ENCODE measurements at regions not wholly inside any gene's neighbourhood (a gene's known extent, or its start where the extent isn't known, plus 50 kb on each side); places are given as distances from the start of the nearest gene placed in this dataset.

DNA sequence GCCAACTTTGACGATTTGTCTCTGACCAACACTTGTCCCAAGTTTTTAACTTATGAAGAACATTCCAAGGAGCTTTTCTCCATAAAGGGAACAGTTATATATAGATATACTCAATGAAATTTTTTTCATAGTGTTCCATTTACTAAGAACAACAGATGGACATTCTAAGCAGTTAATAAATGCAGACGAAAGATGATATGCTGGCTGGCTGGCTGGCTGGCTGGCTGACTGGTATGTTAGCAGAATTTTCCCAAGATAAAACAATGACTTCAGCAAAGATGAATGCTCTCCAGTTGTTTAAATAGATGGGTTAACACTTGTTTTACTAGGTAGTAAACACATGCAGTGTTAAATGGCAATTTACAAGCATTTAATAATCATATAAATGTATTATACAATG lies 62.2 kb downstream of the SPANXN3 start:
- H3K4me3 Mint-ChIP-seq: no peak overlapping the region
- peaks cover 0 to 8% (median 0%) of the 10 kb centered on the region in 3 donors for H3K9me3 Mint-ChIP-seq
- H3K4me3 ChIP-seq (ENCODE audit: control insufficient read depth in 1 of 2, extremely low read depth in 1 of 2, low read length in 1 of 2): no peak overlapping the region
- H3K27me3 ChIP-seq (replicated peaks in 1 of 2; ENCODE audit: control insufficient read depth in 2 of 2, extremely low read depth in 1 of 2, insufficient read depth in 2 of 2, low read length in 1 of 2): no peaks in the 10 kb centered on the region
- H3K27ac ChIP-seq (ENCODE audit: low read length): no peak overlapping the region
- ChIA-PET POLR2A (no interaction called here), CTCF (no interaction called here)
- no peaks in the 10 kb centered on the region for H3K36me3 Mint-ChIP-seq
- no peak overlapping the region for H3K27ac Mint-ChIP-seq
- no peak for ATAC-seq (replicated peaks in 1 of 4)
- H3K9me3 ChIP-seq: no peaks in the 10 kb centered on the region
- no CpG with 5 or more reads among the region's 2 CpGs for WGBS (ENCODE audit: insufficient coverage)
- H3K4me1 ChIP-seq (ENCODE audit: control insufficient read depth in 1 of 2, extremely low read depth in 1 of 2, insufficient read depth in 2 of 2, low read length in 2 of 2): no peaks in the 10 kb centered on the region
- no peak for DNase-seq
- H3K4me1 Mint-ChIP-seq: no peaks in the 10 kb centered on the region
- no peaks in the 10 kb centered on the region for H3K36me3 ChIP-seq (ENCODE audit: control insufficient read depth in 2 of 2, extremely low read depth in 1 of 2, insufficient read depth in 1 of 2, low read length in 1 of 2)
- no peaks in the 10 kb centered on the region for H3K27me3 Mint-ChIP-seq

- Mint-ChIP-seq H3K9me3 (peaks cover 0 to 15% (median 5%) of the 10 kb centered on the region in 3 donors), H3K4me3 (no peak overlapping the region), H3K27ac (no peak overlapping the region), H3K4me1 (no peaks in the 10 kb centered on the region), H3K36me3 (no peaks in the 10 kb centered on the region), H3K27me3 (peaks cover 0 to 12% of the 10 kb centered on the region in 2 donors)
- CTCF ChIA-PET: no interaction called here
- ATAC-seq (replicated peaks in 1 of 4): no peak
- Histone ChIP-seq H3K27me3 (replicated peaks in 1 of 2; ENCODE audit: control insufficient read depth in 2 of 2, extremely low read depth in 1 of 2, insufficient read depth in 2 of 2, low read length in 1 of 2) (no peaks in the 10 kb centered on the region), H3K36me3 (ENCODE audit: control insufficient read depth in 2 of 2, extremely low read depth in 1 of 2, insufficient read depth in 1 of 2, low read length in 1 of 2) (no peaks in the 10 kb centered on the region), H3K4me3 (ENCODE audit: control insufficient read depth in 1 of 2, extremely low read depth in 1 of 2, low read length in 1 of 2) (no peak overlapping the region), H3K4me1 (ENCODE audit: control insufficient read depth in 1 of 2, extremely low read depth in 1 of 2, insufficient read depth in 2 of 2, low read length in 2 of 2) (no peaks in the 10 kb centered on the region), H3K27ac (ENCODE audit: low read length) (no peak overlapping the region), H3K9me3 (no peaks in the 10 kb centered on the region)
- WGBS (ENCODE audit: insufficient coverage): no CpG with 5 or more reads among the region's 7 CpGs
- DNase-seq: no peak
- POLR2A ChIA-PET: no interaction called here
Measured at GRCh38 chrX:143437439-143437838, 79.8 kb downstream of the SPANXN3 start.

GRCh38 chrX:143435916-143436315 lies 81.4 kb downstream of the SPANXN3 start:
- WGBS (ENCODE audit: insufficient coverage): no CpG with 5 or more reads among the region's 2 CpGs
- POLR2A ChIA-PET: no interaction called here
- H3K4me3 Mint-ChIP-seq: no peak overlapping the region
- CTCF ChIA-PET: no interaction called here
- peaks cover 0 to 12% of the 10 kb centered on the region in 2 donors for H3K27me3 Mint-ChIP-seq
- Histone ChIP-seq H3K27ac (ENCODE audit: low read length) (no peak overlapping the region), H3K4me1 (ENCODE audit: control insufficient read depth in 1 of 2, extremely low read depth in 1 of 2, insufficient read depth in 2 of 2, low read length in 2 of 2) (no peaks in the 10 kb centered on the region), H3K9me3 (no peaks in the 10 kb centered on the region), H3K27me3 (replicated peaks in 1 of 2; ENCODE audit: control insufficient read depth in 2 of 2, extremely low read depth in 1 of 2, insufficient read depth in 2 of 2, low read length in 1 of 2) (no peaks in the 10 kb centered on the region), H3K4me3 (ENCODE audit: control insufficient read depth in 1 of 2, extremely low read depth in 1 of 2, low read length in 1 of 2) (no peak overlapping the region), H3K36me3 (ENCODE audit: control insufficient read depth in 2 of 2, extremely low read depth in 1 of 2, insufficient read depth in 1 of 2, low read length in 1 of 2) (no peaks in the 10 kb centered on the region)
- no peaks in the 10 kb centered on the region for H3K4me1 Mint-ChIP-seq
- no peaks in the 10 kb centered on the region for H3K36me3 Mint-ChIP-seq
- H3K27ac Mint-ChIP-seq: no peak overlapping the region
- H3K9me3 Mint-ChIP-seq: peaks cover 0 to 5% (median 0%) of the 10 kb centered on the region in 3 donors
- no peak for DNase-seq
- ATAC-seq (replicated peaks in 1 of 4): no peak

- no peak overlapping the region for H3K4me3 Mint-ChIP-seq
- Histone ChIP-seq H3K36me3 (ENCODE audit: control insufficient read depth in 2 of 2, extremely low read depth in 1 of 2, insufficient read depth in 1 of 2, low read length in 1 of 2) (no peaks in the 10 kb centered on the region), H3K9me3 (no peaks in the 10 kb centered on the region), H3K4me3 (ENCODE audit: control insufficient read depth in 1 of 2, extremely low read depth in 1 of 2, low read length in 1 of 2) (no peak overlapping the region), H3K27me3 (replicated peaks in 1 of 2; ENCODE audit: control insufficient read depth in 2 of 2, extremely low read depth in 1 of 2, insufficient read depth in 2 of 2, low read length in 1 of 2) (no peaks in the 10 kb centered on the region), H3K27ac (ENCODE audit: low read length) (no peak overlapping the region), H3K4me1 (ENCODE audit: control insufficient read depth in 1 of 2, extremely low read depth in 1 of 2, insufficient read depth in 2 of 2, low read length in 2 of 2) (no peaks in the 10 kb centered on the region)
- H3K27me3 Mint-ChIP-seq: peaks cover 0 to 9% of the 10 kb centered on the region in 2 donors
- ChIA-PET POLR2A (no interaction called here), CTCF (no interaction called here)
- WGBS (ENCODE audit: insufficient coverage): no CpG with 5 or more reads among the region's 4 CpGs
- peaks cover 0 to 4% (median 0%) of the 10 kb centered on the region in 3 donors for H3K9me3 Mint-ChIP-seq
- no peak overlapping the region for H3K27ac Mint-ChIP-seq
- no peaks in the 10 kb centered on the region for H3K4me1 Mint-ChIP-seq
- no peak for ATAC-seq (replicated peaks in 1 of 4)
- no peaks in the 10 kb centered on the region for H3K36me3 Mint-ChIP-seq
- DNase-seq: no peak
Measured at GRCh38 chrX:143429811-143430210, 87.5 kb downstream of the SPANXN3 start.

- peaks cover 0 to 4% (median 0%) of the 10 kb centered on the region in 3 donors for H3K9me3 Mint-ChIP-seq
- no peak overlapping the region for H3K27ac ChIP-seq (ENCODE audit: low read length)
- no peaks in the 10 kb centered on the region for H3K9me3 ChIP-seq
- no peaks in the 10 kb centered on the region for H3K36me3 Mint-ChIP-seq
- H3K4me3 ChIP-seq (ENCODE audit: control insufficient read depth in 1 of 2, extremely low read depth in 1 of 2, low read length in 1 of 2): no peak overlapping the region
- ATAC-seq (replicated peaks in 1 of 4): no peak
- no peak for DNase-seq
- no peaks in the 10 kb centered on the region for H3K27me3 ChIP-seq (replicated peaks in 1 of 2; ENCODE audit: control insufficient read depth in 2 of 2, extremely low read depth in 1 of 2, insufficient read depth in 2 of 2, low read length in 1 of 2)
- H3K4me1 ChIP-seq (ENCODE audit: control insufficient read depth in 1 of 2, extremely low read depth in 1 of 2, insufficient read depth in 2 of 2, low read length in 2 of 2): no peaks in the 10 kb centered on the region
- no CpG with 5 or more reads among the region's 5 CpGs for WGBS (ENCODE audit: insufficient coverage)
- H3K27me3 Mint-ChIP-seq: peaks cover 0 to 9% of the 10 kb centered on the region in 2 donors
- H3K27ac Mint-ChIP-seq: no peak overlapping the region
- CTCF ChIA-PET: no interaction called here
- no peaks in the 10 kb centered on the region for H3K4me1 Mint-ChIP-seq
- H3K4me3 Mint-ChIP-seq: no peak overlapping the region
- POLR2A ChIA-PET: interaction anchor here in 1 of 2 donors (0.6 kb wide), 1 partner anchor 12 kb away, joined by 3 read pairs; no protein-coding TSS in a partner anchor
- no peaks in the 10 kb centered on the region for H3K36me3 ChIP-seq (ENCODE audit: control insufficient read depth in 2 of 2, extremely low read depth in 1 of 2, insufficient read depth in 1 of 2, low read length in 1 of 2)
Measured at GRCh38 chrX:143429131-143429530, 88.1 kb downstream of the SPANXN3 start.

DNA sequence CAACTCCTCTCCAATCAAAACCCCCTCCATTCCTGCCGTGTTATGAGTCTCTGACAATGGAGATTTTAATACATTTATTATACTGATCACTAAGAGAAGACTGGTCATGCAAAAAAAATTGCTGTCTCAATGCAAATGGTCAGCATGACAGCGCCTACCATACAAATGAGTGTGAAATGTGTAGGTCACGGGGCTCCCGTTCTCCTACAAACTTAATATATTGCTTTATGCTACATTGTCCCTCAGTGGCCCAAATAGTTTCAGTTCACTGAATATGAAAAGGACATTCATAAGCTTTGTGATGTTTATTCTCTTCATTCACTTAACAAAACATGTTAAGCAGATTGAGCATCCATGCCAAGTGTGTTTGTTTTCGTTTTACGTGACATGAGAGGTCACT lies 116.1 kb downstream of the SPANXN3 start:
- ATAC-seq (replicated peaks in 1 of 4): no peak
- no peaks in the 10 kb centered on the region for H3K4me1 ChIP-seq (ENCODE audit: control insufficient read depth in 1 of 2, extremely low read depth in 1 of 2, insufficient read depth in 2 of 2, low read length in 2 of 2)
- H3K36me3 ChIP-seq (ENCODE audit: control insufficient read depth in 2 of 2, extremely low read depth in 1 of 2, insufficient read depth in 1 of 2, low read length in 1 of 2): no peaks in the 10 kb centered on the region
- no CpG with 5 or more reads among the region's 6 CpGs for WGBS (ENCODE audit: insufficient coverage)
- Mint-ChIP-seq H3K4me1 (no peaks in the 10 kb centered on the region), H3K4me3 (no peak overlapping the region), H3K36me3 (no peaks in the 10 kb centered on the region), H3K27ac (no peak overlapping the region), H3K9me3 (peaks cover 0 to 4% (median 0%) of the 10 kb centered on the region in 3 donors), H3K27me3 (no peaks in the 10 kb centered on the region)
- H3K27ac ChIP-seq (ENCODE audit: low read length): no peak overlapping the region
- H3K4me3 ChIP-seq (ENCODE audit: control insufficient read depth in 1 of 2, extremely low read depth in 1 of 2, low read length in 1 of 2): no peak overlapping the region
- POLR2A ChIA-PET: no interaction called here
- CTCF ChIA-PET: no interaction called here
- DNase-seq: no peak
- H3K27me3 ChIP-seq (replicated peaks in 1 of 2; ENCODE audit: control insufficient read depth in 2 of 2, extremely low read depth in 1 of 2, insufficient read depth in 2 of 2, low read length in 1 of 2): no peaks in the 10 kb centered on the region
- no peaks in the 10 kb centered on the region for H3K9me3 ChIP-seq

DNA sequence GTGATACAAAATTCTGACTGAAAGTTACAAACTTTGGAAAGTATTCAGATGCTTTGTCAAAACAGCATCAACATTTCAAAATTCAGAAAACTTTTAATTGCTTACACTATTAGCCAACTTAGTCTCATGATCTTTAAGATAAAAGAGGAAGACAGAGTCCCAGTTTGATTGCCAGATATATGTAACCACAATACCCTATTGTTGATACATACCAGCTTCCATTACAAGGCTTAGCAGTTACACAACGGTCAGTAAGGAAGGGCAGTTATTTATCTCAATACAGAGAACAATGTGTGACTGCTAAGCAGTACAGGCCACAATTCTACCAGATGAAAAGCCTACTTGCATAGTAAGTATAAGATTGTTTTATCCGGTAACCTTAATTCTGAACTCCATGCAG lies 138.4 kb downstream of the SPANXN3 start:
- H3K36me3 Mint-ChIP-seq: no peaks in the 10 kb centered on the region
- H3K4me3 Mint-ChIP-seq: no peak overlapping the region
- DNase-seq: no peak
- H3K4me1 Mint-ChIP-seq: no peaks in the 10 kb centered on the region
- Histone ChIP-seq H3K9me3 (no peaks in the 10 kb centered on the region), H3K27ac (ENCODE audit: low read length) (no peak overlapping the region), H3K27me3 (replicated peaks in 1 of 2; ENCODE audit: control insufficient read depth in 2 of 2, extremely low read depth in 1 of 2, insufficient read depth in 2 of 2, low read length in 1 of 2) (no peaks in the 10 kb centered on the region), H3K4me1 (ENCODE audit: control insufficient read depth in 1 of 2, extremely low read depth in 1 of 2, insufficient read depth in 2 of 2, low read length in 2 of 2) (no peaks in the 10 kb centered on the region), H3K36me3 (ENCODE audit: control insufficient read depth in 2 of 2, extremely low read depth in 1 of 2, insufficient read depth in 1 of 2, low read length in 1 of 2) (no peaks in the 10 kb centered on the region), H3K4me3 (ENCODE audit: control insufficient read depth in 1 of 2, extremely low read depth in 1 of 2, low read length in 1 of 2) (no peak overlapping the region)
- H3K27me3 Mint-ChIP-seq: peaks cover 0 to 3% of the 10 kb centered on the region in 2 donors
- H3K9me3 Mint-ChIP-seq: peaks cover 3 to 25% (median 6%) of the 10 kb centered on the region in 3 donors
- WGBS (ENCODE audit: insufficient coverage): no CpG with 5 or more reads among the region's 2 CpGs
- ChIA-PET POLR2A (no interaction called here), CTCF (no interaction called here)
- H3K27ac Mint-ChIP-seq: no peak overlapping the region
- ATAC-seq (replicated peaks in 1 of 4): no peak
